Esophagus muscularis mucosa (tissue), 4 donors: ENCODE measurements at regions not wholly inside any gene's neighbourhood (a gene's known extent, or its start where the extent isn't known, plus 50 kb on each side); places are given as distances from the start of the nearest gene placed in this dataset.
"Not testable (repeated sequence)": the region's sequence is repeated elsewhere in the genome, so short reads cannot be mapped to it uniquely, and the experiment has no call there.

Source experiments
- DNase-seq: peaks from one replicate; pipeline ENCODE4 v3.0.0-alpha.2; 2017; ENCODE audit errors: extremely low spot score
- H3K27ac ChIP-seq, 4 donors: fragments of 200-600 bp; sonication (generic); replicated peaks in 1 of 4; 1 replicate in 3 of 4; 2 replicates in 1 of 4; pipeline ENCODE4 v1.5.1; 2016 to 2019; ENCODE audit warnings: mild to moderate bottlenecking in 1 of 4
- H3K27me3 ChIP-seq, 4 donors: fragments of 200-600 bp; sonication (generic); one replicate each; pipeline versions ENCODE4 v1.5.1 to v1.6.0; 2016 to 2019
- H3K36me3 ChIP-seq, 4 donors: fragments of 200-600 bp; sonication (generic); one replicate each; pipeline ENCODE4 v1.5.1; 2016 to 2019
- H3K4me1 ChIP-seq, 4 donors: fragments of 200-600 bp; sonication (generic); one replicate each; pipeline ENCODE4 v1.5.1; 2016 to 2019
- H3K4me3 ChIP-seq, 4 donors: fragments of 200-600 bp; sonication (generic); 1 replicate in 2 of 4; 2 replicates in 2 of 4; pipeline ENCODE4 v1.5.1; 2016 to 2019; ENCODE audit warnings: mild to moderate bottlenecking in 4 of 4, moderate library complexity in 1 of 4
- H3K9me3 ChIP-seq, 4 donors: fragments of 200-600 bp; sonication (generic); 1 replicate in 3 of 4; 2 replicates in 1 of 4; pipeline ENCODE4 v1.5.1; 2016 to 2019
- CTCF ChIP-seq, 3 experiments: fragments of 200-600 bp in 2 of 3; fragments of 450-650 bp in 1 of 3; sonication (generic) in 2 of 3; IDR thresholded peaks; one replicate each; pipeline ENCODE4 v1.5.1; 2017 to 2019; ENCODE audit warnings: antibody characterized with exemption in 3 of 3, mild to moderate bottlenecking in 2 of 3, moderate library complexity in 1 of 3
- EP300 ChIP-seq: sonication (generic); formaldehyde crosslinking; IDR thresholded peaks from one replicate; pipeline ENCODE4 v1.6.1; 2017; ENCODE audit warnings: antibody characterized with exemption
- POLR2A ChIP-seq: fragments of 450-650 bp; IDR thresholded peaks from one replicate; pipeline ENCODE4 v1.6.1; 2017; ENCODE audit warnings: antibody characterized with exemption, moderate library complexity, mild to moderate bottlenecking, low read depth
- POLR2AphosphoS5 ChIP-seq, 2 donors: sonication (generic); formaldehyde crosslinking; IDR thresholded peaks; one replicate each; pipeline ENCODE4 v1.6.1; 2017; ENCODE audit warnings: antibody characterized with exemption in 2 of 2
- WGBS: methylation state at CpG from one replicate; pipeline ENCODE4 v1.1.5; 2018; 5-methylcytosine and 5-hydroxymethylcytosine counted together
- intact Hi-C: fragments of 100-400 bp; cut with DNase I; formaldehyde crosslinking; loops from one replicate; pipeline ENCODE4 v1.15.1; 2023

- no peaks in the 10 kb centered on the region for H3K9me3 ChIP-seq
- 67% methylated on average over 4 of the region's 4 CpGs for WGBS
- H3K27me3 ChIP-seq, result no peaks in the 10 kb centered on the region
- no peak overlapping the region for H3K27ac ChIP-seq
- no peaks in the 10 kb centered on the region for H3K4me1 ChIP-seq
- TF ChIP-seq POLR2AphosphoS5 (IDR thresholded peaks at IDR 0.05) (no peak), EP300 (no peak), CTCF (IDR thresholded peaks at IDR 0.05) (no peak), POLR2A (no peak)
- no peak overlapping the region for H3K4me3 ChIP-seq
- no peak for DNase-seq
- intact Hi-C loops, result no loop called here
- H3K36me3 ChIP-seq, result no peaks in the 10 kb centered on the region
These were observed 486.2 kb downstream of the MED13L start for GRCh38 chr12:115791331-115791730.

GRCh38 chr12:115790526-115790925, 487.0 kb downstream of the MED13L start:
- Histone ChIP-seq H3K27me3 (no peaks in the 10 kb centered on the region), H3K4me1 (no peaks in the 10 kb centered on the region), H3K36me3 (no peaks in the 10 kb centered on the region), H3K9me3 (no peaks in the 10 kb centered on the region), H3K4me3 (no peak overlapping the region), H3K27ac (no peak overlapping the region)
- 87% methylated on average over 1 of the region's 1 CpG for WGBS
- intact Hi-C loops, result no loop called here
- TF ChIP-seq CTCF (IDR thresholded peaks at IDR 0.05) (no peak), EP300 (no peak), POLR2A (no peak), POLR2AphosphoS5 (IDR thresholded peaks at IDR 0.05) (no peak)
- no peak for DNase-seq

- H3K4me1 ChIP-seq, H3K36me3 ChIP-seq, H3K27me3 ChIP-seq, H3K4me3 ChIP-seq, intact Hi-C loops, H3K9me3 ChIP-seq, H3K27ac ChIP-seq, DNase-seq: not testable (repeated sequence)
- 73% methylated on average over 3 of the region's 3 CpGs for WGBS
These were observed 491.0 kb downstream of the MED13L start for GRCh38 chr12:115786490-115786889.

GRCh38 chr12:115785548-115785947, 491.9 kb downstream of the MED13L start:
- TF ChIP-seq CTCF (IDR thresholded peaks at IDR 0.05) (no peak), EP300 (no peak), POLR2A (no peak), POLR2AphosphoS5 (IDR thresholded peaks at IDR 0.05) (no peak)
- intact Hi-C loops, result no loop called here
- Histone ChIP-seq H3K4me3 (no peak overlapping the region), H3K27me3 (peaks cover 0 to 4% (median 0%) of the 10 kb centered on the region in 4 donors), H3K27ac (no peak overlapping the region), H3K9me3 (no peaks in the 10 kb centered on the region), H3K36me3 (no peaks in the 10 kb centered on the region), H3K4me1 (no peaks in the 10 kb centered on the region)
- no peak for DNase-seq
- 87% methylated on average over 3 of the region's 3 CpGs for WGBS

- no peaks in the 10 kb centered on the region for H3K9me3 ChIP-seq
- H3K4me1 ChIP-seq, result no peaks in the 10 kb centered on the region
- peaks cover 0 to 21% (median 0%) of the 10 kb centered on the region in 4 donors for H3K27me3 ChIP-seq
- no peaks in the 10 kb centered on the region for H3K36me3 ChIP-seq
- intact Hi-C loops, result no loop called here
- WGBS, result 96% methylated on average over 1 of the region's 1 CpG
- no peak overlapping the region for H3K4me3 ChIP-seq
- DNase-seq, result peak; percentile 39
- H3K27ac ChIP-seq, result no peak overlapping the region
- no peak for TF ChIP-seq POLR2AphosphoS5 (IDR thresholded peaks at IDR 0.05)
- no peak for TF ChIP-seq POLR2A
These were observed 501.1 kb downstream of the MED13L start for GRCh38 chr12:115776399-115776798.

- Histone ChIP-seq H3K36me3 (no peaks in the 10 kb centered on the region), H3K9me3 (no peaks in the 10 kb centered on the region), H3K27me3 (peaks cover 0 to 17% (median 0%) of the 10 kb centered on the region in 4 donors), H3K4me3 (no peak overlapping the region), H3K4me1 (no peaks in the 10 kb centered on the region), H3K27ac (no peak overlapping the region)
- TF ChIP-seq EP300 (no peak), POLR2AphosphoS5 (IDR thresholded peaks at IDR 0.05) (no peak), POLR2A (no peak), CTCF (IDR thresholded peaks at IDR 0.05) (no peak)
- intact Hi-C loops, result no loop called here
- peak; percentile 60 for DNase-seq
- 81% methylated on average over 9 of the region's 9 CpGs for WGBS
These were observed 503.2 kb downstream of the MED13L start for GRCh38 chr12:115774148-115774895.
